ENCODE measurements at regions not wholly inside any gene's neighbourhood (a gene's known extent, or its start where the extent isn't known, plus 50 kb on each side); places are given as distances from the start of the nearest gene placed in this dataset.

- no peak for DNase-seq
These were observed 449.3 kb upstream of the THBS1 start for GRCh38 chr15:39131609-39132008.

GRCh38 chr15:39132070-39132469 is 448.8 kb upstream of the THBS1 start:
- DNase-seq: no peak

DNA sequence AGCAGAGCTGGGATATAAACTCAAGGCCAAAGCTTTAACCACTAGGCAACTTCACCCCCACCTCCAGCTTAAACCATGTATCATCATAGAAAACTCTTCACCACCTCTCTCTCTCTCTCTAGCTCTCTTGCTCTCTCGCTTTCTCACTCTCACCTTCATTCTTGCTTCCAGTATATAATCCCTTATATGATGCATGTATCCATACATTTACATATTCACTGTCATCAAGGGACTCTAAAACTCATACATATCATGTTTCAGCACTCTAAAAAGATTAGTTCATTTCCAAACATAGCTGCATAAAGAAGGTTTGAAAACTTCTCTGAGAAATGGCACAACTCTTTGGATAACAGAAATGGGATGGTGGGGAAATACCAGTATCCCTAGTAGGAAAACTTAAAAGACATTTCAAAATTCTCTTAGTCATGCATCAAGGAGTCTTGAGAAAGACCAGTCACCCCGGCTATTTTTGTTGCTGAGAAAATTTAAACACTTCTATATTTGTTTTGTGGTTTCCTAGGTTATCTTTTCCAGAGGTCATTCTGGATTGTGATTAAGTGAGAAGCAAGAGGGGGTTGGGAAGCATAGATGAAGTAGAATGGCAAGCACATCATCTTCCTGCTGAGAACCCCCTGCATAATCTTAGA is 447.8 kb upstream of the THBS1 start:
- no peak for DNase-seq

DNA sequence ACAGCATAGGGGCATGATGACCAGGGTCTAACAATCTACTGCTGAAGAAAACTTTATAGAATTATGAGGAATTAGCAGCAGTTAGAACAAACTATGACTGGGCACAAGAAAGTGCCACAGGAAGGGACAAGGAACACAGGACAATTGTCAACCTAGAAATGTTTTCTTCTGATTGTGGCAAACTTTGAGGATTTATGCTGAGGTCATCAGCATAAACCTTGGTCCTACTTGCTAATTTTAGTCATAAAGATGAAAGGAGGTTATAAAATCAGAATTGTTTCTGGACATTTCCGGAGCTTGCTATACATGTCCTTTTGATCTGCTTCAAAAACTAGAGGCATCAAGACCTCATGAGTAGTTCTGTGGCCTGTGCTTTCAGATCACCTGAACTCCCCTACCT is 446.6 kb upstream of the THBS1 start:
- no peak for DNase-seq

DNA sequence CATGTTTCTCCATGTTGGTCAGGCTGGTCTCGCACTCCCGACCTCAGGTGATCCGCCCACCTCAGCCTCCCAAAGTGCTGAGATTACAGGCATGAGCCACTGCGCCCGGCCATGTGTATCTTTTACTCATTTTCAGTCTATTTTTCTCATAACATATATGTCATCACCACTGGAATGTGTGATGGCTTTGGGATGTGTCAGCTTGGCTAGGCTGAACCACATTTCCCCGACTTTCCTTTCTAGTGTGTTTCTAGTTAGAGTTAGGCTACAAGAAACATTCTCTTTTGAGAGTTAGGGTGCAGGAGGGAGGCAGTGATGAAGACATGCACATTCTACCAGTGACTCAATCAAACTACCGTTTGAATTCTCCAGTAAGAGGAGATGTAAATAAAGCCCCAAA is 444.9 kb upstream of the THBS1 start:
- no peak for DNase-seq

- DNase-seq: no peak
These were observed 441.3 kb upstream of the THBS1 start for GRCh38 chr15:39139431-39140059.

- DNase-seq: no peak
These were observed 440.7 kb upstream of the THBS1 start for GRCh38 chr15:39140060-39140604.

DNA sequence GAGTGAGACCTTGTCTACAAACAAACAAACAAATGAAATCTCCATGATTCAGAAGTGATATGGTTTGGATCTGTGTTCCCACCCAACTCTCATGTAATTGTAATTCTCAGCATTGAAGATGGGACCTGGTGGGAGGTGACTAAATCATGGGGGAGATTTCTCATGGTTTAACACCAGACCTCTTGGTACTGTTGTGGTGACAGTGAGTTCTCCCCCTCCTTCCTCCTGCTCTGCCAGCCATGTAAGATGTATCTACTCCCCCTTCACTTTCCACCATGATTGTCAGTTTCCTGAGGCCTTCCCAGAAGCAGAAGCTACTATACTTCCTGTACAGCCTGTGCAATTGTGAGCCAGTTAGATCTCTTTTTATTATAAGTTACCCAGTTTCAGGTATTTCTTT is 438.4 kb upstream of the THBS1 start:
- no peak for DNase-seq

DNA sequence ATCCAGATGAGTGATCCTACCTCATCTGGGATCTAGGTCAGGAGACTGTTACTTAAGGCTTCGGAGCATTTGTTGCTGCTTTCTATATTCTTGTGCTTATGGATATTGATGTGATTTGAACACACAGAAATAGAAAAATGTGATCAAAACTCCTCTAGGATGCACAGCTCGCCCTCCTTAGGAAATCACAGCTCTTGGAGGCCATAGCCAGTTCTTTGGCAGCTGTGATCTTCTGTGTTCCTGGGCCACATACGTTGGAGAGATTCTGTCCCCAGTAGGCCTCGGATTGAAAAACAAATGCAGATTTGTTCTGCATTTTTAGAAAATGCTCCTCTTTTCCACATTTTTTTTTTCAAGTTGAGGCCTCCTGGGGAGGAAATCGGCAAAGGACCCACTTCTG is 437.4 kb upstream of the THBS1 start:
- no peak for DNase-seq

DNA sequence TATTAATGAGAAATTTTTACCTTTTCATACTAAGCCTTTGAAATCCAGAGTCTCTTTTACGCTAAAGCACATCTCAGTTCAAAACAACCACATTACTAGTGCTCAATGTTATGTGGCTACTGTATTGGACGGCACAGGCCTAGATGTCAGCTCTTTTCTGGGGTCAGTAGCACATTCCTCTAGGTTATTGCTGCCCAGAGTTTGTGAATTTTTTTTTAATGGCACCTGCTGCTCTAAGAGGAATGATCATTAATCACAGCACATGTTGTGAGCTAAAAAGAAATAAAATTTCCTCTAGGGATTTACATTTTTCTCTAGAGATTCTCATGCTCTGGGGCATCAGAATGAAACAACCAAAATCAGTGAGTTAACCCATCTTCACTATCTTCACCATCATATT is 436.8 kb upstream of the THBS1 start:
- DNase-seq: no peak

DNA sequence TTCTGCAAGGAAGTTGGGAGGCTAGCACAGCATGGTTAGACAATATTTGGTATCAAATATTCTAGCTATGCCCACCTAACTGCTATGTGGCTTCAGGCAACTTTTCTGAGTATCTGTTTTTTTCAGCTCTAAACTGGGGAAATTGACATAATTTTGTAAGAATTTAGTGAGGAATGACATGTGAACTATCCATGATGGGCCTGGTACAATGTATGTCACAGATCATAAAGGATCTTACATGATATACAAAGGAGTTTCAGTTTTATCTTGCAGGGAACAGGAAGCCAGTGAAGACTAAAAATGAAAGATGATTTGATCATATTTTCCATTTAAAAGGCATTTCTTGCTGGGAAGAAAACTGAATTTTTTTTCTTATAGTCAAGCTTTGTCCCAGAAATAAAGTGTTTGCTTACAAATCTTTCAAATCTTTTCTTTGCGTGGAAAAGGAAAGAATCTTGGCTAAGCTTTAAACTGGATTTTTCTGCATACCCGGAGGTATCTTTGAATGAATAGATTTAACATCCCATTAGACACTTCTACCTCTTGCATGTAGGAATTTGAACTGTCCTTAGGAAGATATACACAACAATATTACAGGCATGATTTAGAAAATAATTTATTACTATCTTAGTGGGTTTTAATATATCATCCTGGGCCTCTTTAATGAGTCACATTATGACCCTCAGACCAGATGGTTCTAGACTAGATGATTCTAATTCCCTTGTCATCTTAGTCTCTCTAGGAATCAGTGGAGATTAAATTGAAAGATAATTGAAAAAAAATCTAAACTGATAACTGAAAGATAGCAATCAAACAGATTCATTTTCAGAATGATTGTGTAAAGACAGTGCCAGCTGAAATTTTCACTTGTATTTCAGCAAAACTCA is 436.0 kb upstream of the THBS1 start:
- no peak for DNase-seq

DNA sequence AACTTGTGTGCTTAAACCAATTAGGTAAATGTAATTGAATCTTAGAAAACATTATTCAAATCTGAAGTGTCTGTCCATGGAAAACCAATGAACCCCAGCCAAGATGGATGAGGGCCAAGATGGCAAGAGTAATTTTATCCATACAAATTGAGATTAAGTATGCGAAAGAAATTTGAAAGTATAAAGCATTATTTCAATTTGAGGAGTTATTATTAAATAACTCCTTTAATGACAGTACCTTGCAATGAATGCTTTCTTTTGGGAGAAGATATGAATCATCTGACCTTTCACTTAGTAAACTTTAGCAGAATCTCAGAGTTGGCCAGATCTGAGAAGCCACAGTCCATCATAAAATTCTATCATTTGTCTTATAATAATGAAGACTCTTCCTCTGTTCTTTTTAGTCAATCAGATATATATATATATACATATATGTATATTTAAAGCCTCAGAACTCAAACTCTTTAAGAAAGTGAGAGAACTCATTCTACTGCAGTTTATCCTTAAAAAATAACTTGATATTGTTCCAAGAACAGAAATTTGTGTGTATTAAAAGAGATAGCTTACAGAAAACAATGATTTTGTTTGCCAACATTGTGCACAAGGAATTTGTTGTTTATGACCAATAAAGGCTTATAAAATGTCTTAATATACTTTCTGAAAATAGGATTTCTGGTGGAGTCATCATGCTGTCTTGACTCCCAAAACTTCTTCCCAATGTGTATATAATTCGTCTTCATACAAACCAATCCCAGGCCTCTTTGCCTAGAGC is 434.8 kb upstream of the THBS1 start:
- DNase-seq: no peak

GRCh38 chr15:39149636-39150150 is 431.2 kb upstream of the THBS1 start:
- DNase-seq: no peak

DNA sequence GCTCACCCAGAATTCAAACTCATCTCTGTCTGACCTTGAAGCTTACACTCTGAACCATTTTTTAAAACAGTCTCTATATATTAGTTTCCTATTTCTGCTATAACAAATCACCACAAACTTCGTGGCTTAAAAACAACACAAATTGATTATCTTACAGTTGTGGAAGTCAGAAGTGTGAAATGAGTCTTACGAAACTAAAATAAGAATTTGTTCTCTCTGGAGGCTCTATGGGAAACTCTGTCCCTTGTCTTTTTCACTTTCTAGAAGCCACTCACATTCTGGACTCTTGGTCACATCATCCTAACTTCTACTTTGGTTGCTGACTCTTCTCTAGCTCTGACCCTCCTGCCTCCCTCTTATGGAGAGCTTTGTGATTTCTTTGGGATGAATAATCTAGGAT is 429.3 kb upstream of the THBS1 start:
- no peak for DNase-seq

DNA sequence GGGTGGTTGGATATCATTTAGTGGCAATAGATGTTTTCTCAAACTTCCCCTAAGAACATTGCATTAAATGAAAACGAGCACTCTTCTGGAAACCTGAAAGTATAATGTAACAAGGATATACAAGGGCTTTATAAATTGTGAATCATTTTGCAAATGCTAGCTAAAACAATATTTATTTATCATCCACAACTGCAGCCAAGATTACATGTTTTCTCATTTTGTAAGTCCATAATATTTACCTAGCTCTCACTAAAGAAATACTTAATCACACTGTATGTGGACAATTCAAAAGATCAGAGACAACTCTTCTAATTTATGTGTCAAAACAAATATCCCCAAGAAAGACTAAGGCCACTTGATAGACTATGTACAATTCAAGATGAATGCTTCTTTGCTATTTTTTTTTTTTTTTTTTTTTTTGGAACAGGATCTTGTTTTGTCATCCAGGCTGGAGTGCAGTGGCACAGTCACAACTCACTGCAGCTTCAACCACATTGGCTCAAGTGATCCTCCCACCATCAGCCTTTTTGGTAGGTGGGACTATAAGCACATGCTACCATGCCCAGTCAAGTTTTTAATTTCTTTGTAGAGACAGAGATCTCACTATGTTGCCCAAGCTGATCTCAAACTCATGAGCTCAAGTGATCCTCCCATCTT is 427.7 kb upstream of the THBS1 start:
- DNase-seq: no peak

GRCh38 chr15:39153716-39154115 is 427.2 kb upstream of the THBS1 start:
- no peak for DNase-seq

GRCh38 chr15:39154227-39154638 is 426.6 kb upstream of the THBS1 start:
- DNase-seq: no peak

GRCh38 chr15:39154776-39155175 is 426.1 kb upstream of the THBS1 start:
- no peak for DNase-seq

DNA sequence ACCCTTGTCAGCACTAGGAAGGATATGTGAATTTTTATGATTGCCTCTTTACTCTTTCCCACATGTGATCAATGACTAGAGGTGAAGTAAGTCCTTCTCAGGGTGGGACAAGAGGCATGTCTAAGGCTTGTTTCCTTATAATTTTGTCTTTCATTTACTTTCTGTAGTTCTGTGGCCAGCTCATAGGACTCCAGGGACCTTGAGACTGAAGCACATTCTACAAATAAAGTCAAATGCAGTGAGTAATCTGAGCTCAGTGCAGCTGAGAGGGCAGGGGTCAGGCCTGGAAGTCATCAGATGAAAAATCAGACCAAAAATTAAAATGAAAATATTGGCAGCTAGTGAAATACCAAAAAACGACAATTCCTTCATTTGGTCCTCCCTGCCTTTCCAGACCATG is 424.7 kb upstream of the THBS1 start:
- peak; percentile 60 for DNase-seq

GRCh38 chr15:39156646-39157250 is 424.1 kb upstream of the THBS1 start:
- no peak for DNase-seq

GRCh38 chr15:39157882-39158281 is 423.0 kb upstream of the THBS1 start:
- no peak for DNase-seq

DNA sequence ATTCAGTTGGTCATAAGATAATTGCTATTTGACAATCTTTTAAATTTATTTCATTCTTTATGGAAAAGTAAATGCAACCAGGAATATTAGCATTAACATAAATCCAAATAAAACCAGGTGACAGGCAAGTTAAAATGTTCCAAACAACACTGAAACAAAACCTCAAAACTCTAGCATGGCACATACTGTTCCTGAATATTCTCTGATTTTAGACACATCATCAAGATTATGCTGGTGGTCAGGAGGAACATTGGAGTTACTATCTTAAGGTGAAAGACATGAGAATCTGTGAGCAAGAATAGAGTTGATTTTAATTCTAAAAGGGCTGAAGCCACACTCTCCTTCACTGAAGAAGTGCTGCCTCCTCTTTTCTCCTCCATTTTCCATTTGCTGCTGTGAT is 421.0 kb upstream of the THBS1 start:
- DNase-seq: no peak
